ENCODE measurements at regions not wholly inside any gene's neighbourhood (a gene's known extent, or its start where the extent isn't known, plus 50 kb on each side); places are given as distances from the start of the nearest gene placed in this dataset.

GRCh38 chr2:237250599-237250998, 163.4 kb downstream of the COL6A3 start:
- DNase-seq, result no peak

- no peak for DNase-seq
These were observed 162.0 kb downstream of the COL6A3 start for GRCh38 chr2:237251986-237252385.

GRCh38 chr2:237253046-237253702, 160.8 kb downstream of the COL6A3 start:
- DNase-seq, result no peak

- DNase-seq, result no peak
These were observed 159.5 kb downstream of the COL6A3 start for GRCh38 chr2:237254369-237254861.

GRCh38 chr2:237254911-237255578, 158.9 kb downstream of the COL6A3 start:
- no peak for DNase-seq

GRCh38 chr2:237256887-237257286, 157.1 kb downstream of the COL6A3 start:
- no peak for DNase-seq

GRCh38 chr2:237257471-237257951, 156.5 kb downstream of the COL6A3 start:
- no peak for DNase-seq

- DNase-seq, result peak; percentile 7
These were observed 155.8 kb downstream of the COL6A3 start for GRCh38 chr2:237258116-237258515.

GRCh38 chr2:237258615-237259014, 155.3 kb downstream of the COL6A3 start:
- DNase-seq, result no peak

- no peak for DNase-seq
These were observed 154.8 kb downstream of the COL6A3 start for GRCh38 chr2:237259201-237259600.

- DNase-seq, result no peak
These were observed 153.8 kb downstream of the COL6A3 start for GRCh38 chr2:237260039-237260620.

GRCh38 chr2:237260686-237261085, 153.3 kb downstream of the COL6A3 start:
- DNase-seq, result no peak

GRCh38 chr2:237261327-237261726, 152.6 kb downstream of the COL6A3 start:
- DNase-seq, result no peak

- peak; percentile 11 for DNase-seq
These were observed 150.9 kb downstream of the COL6A3 start for GRCh38 chr2:237262838-237263771.

GRCh38 chr2:237264480-237265219, 149.3 kb downstream of the COL6A3 start:
- DNase-seq, result no peak

GRCh38 chr2:237268004-237268708, 145.8 kb downstream of the COL6A3 start:
- no peak for DNase-seq

- DNase-seq, result no peak
These were observed 144.7 kb downstream of the COL6A3 start for GRCh38 chr2:237269138-237269875.

GRCh38 chr2:237270520-237270919, 143.4 kb downstream of the COL6A3 start:
- no peak for DNase-seq

- DNase-seq, result no peak
These were observed 142.0 kb downstream of the COL6A3 start for GRCh38 chr2:237271698-237272652.

Measured in CD4-positive, alpha-beta T cell treated with Interferon gamma for 1 hour (primary cell).